ENCODE measurements at regions not wholly inside any gene's neighbourhood (a gene's known extent, or its start where the extent isn't known, plus 50 kb on each side); places are given as distances from the start of the nearest gene placed in this dataset.

GRCh38 chr20:16801919-16802651 lies 53.9 kb downstream of the OTOR start:
- no peaks in the 10 kb centered on the region for H3K4me1 ChIP-seq (ENCODE audit: insufficient read depth)
- no peak overlapping the region for H3K27ac ChIP-seq (ENCODE audit: low read depth)
- peak; percentile 15 for DNase-seq (ENCODE audit: extremely low spot score)
- WGBS: 30% methylated on average over 15 of the region's 15 CpGs
- no peak overlapping the region for H3K4me3 ChIP-seq (ENCODE audit: low read depth, low read length)
- H3K36me3 ChIP-seq (ENCODE audit: insufficient read depth): no peaks in the 10 kb centered on the region

GRCh38 chr20:16802652-16802935 lies 54.4 kb downstream of the OTOR start:
- Histone ChIP-seq H3K27ac (ENCODE audit: low read depth) (no peak overlapping the region), H3K36me3 (ENCODE audit: insufficient read depth) (no peaks in the 10 kb centered on the region), H3K4me3 (ENCODE audit: low read depth, low read length) (no peak overlapping the region), H3K4me1 (ENCODE audit: insufficient read depth) (no peaks in the 10 kb centered on the region)
- no peak for DNase-seq (ENCODE audit: extremely low spot score)
- 79% methylated on average over 4 of the region's 4 CpGs for WGBS

- peak; percentile 21 for DNase-seq (ENCODE audit: extremely low spot score)
- Histone ChIP-seq H3K4me3 (ENCODE audit: low read depth, low read length) (no peak overlapping the region), H3K27ac (ENCODE audit: low read depth) (no peak overlapping the region), H3K4me1 (ENCODE audit: insufficient read depth) (no peaks in the 10 kb centered on the region), H3K36me3 (ENCODE audit: insufficient read depth) (no peaks in the 10 kb centered on the region)
- WGBS: 19% methylated on average over 14 of the region's 14 CpGs
These were observed 56.0 kb downstream of the OTOR start for GRCh38 chr20:16803965-16804792.

DNA sequence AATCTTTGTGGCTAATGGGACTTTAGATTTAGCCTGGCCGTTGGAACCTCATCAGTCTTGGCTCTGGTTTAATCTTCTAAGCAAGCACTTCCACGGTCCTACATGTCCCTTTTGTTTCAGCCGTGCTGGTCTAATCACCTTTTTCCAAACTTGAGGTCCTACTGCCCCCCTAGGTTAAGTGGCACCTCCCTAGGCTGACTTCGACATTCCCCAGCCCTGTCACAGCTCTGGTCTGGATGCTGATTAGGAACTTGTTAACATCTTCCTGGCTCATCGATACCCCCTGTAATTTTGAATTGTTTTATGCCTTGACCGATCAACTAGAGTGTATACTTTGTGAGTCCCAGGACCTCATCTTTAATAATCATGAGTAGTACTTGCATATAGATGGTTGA lies 56.6 kb downstream of the OTOR start:
- no peaks in the 10 kb centered on the region for H3K36me3 ChIP-seq (ENCODE audit: insufficient read depth)
- WGBS: 46% methylated on average over 6 of the region's 6 CpGs
- no peak for DNase-seq (ENCODE audit: extremely low spot score)

DNA sequence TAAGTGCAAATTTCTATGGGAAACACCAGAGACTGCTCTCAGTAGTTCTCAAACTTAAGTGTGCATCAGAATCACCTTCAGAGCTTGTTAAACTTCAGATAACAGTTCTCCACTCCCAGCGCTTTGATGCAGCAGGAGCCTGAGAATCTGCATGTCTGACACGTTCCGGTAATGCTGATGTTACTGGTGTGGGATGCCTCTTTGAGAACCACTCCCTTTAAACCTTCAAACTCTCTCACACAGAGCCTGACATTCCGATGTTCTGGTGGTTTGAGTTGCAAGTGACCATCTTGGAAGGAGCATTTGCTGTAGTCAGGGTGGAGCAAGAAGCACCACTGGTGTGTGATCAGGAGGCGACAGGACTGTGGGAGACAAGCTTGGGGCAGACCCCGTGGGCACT lies 57.9 kb downstream of the OTOR start:
- WGBS: 65% methylated on average over 6 of the region's 6 CpGs
- Histone ChIP-seq H3K4me1 (ENCODE audit: insufficient read depth) (no peaks in the 10 kb centered on the region), H3K4me3 (ENCODE audit: low read depth, low read length) (no peak overlapping the region), H3K27ac (ENCODE audit: low read depth) (no peak overlapping the region), H3K36me3 (ENCODE audit: insufficient read depth) (no peaks in the 10 kb centered on the region)
- no peak for DNase-seq (ENCODE audit: extremely low spot score)

More for the DNA sequence above, 56.6 kb downstream of the OTOR start:
- no peak overlapping the region for H3K27ac ChIP-seq (ENCODE audit: low read depth)
- H3K4me1 ChIP-seq (ENCODE audit: insufficient read depth): no peaks in the 10 kb centered on the region
- no peak overlapping the region for H3K4me3 ChIP-seq (ENCODE audit: low read depth, low read length)

- Histone ChIP-seq H3K4me3 (ENCODE audit: low read depth, low read length) (no peak overlapping the region), H3K4me1 (ENCODE audit: insufficient read depth) (no peaks in the 10 kb centered on the region), H3K27ac (ENCODE audit: low read depth) (no peak overlapping the region), H3K36me3 (ENCODE audit: insufficient read depth) (no peaks in the 10 kb centered on the region)
- 56% methylated on average over 7 of the region's 7 CpGs for WGBS
- DNase-seq (ENCODE audit: extremely low spot score): no peak
These were observed 58.7 kb downstream of the OTOR start for GRCh38 chr20:16806886-16807285.

- WGBS: 50% methylated on average over 4 of the region's 4 CpGs
These were observed 60.6 kb downstream of the OTOR start for GRCh38 chr20:16808796-16809195.

GRCh38 chr20:16810216-16810615 lies 62.1 kb downstream of the OTOR start:
- no peak for DNase-seq (ENCODE audit: extremely low spot score)
- 84% methylated on average over 3 of the region's 3 CpGs for WGBS
- H3K4me3 ChIP-seq (ENCODE audit: low read depth, low read length): no peak overlapping the region

More at GRCh38 chr20:16808796-16809195, 60.6 kb downstream of the OTOR start:
- no peak overlapping the region for H3K27ac ChIP-seq (ENCODE audit: low read depth)
- no peaks in the 10 kb centered on the region for H3K36me3 ChIP-seq (ENCODE audit: insufficient read depth)
- no peak overlapping the region for H3K4me3 ChIP-seq (ENCODE audit: low read depth, low read length)
- H3K4me1 ChIP-seq (ENCODE audit: insufficient read depth): no peaks in the 10 kb centered on the region
- no peak for DNase-seq (ENCODE audit: extremely low spot score)

DNA sequence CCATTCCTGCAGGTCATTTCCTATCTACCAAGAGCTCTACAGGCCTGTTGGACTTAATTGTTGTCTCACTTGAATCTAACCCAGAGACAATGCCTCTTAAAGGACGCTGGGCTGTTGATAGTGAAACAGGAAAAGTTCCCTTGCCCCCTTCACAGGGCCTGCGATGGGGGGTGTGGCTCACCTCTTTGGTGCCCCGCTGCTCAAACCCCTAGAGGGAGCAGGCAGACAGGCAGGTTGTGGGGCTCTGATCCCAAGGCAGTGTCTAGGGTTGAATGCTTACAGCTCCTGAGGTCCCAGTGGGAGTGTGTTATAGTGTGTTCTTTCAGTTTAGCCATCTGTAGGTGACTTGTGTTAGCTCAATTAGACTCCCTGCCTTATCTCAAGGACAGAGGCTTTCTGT lies 68.0 kb downstream of the OTOR start:
- Histone ChIP-seq H3K36me3 (ENCODE audit: insufficient read depth) (no peaks in the 10 kb centered on the region), H3K4me1 (ENCODE audit: insufficient read depth) (no peaks in the 10 kb centered on the region), H3K27ac (ENCODE audit: low read depth) (no peak overlapping the region), H3K4me3 (ENCODE audit: low read depth, low read length) (no peak overlapping the region)
- no peak for DNase-seq (ENCODE audit: extremely low spot score)
- 36% methylated on average over 3 of the region's 3 CpGs for WGBS

More at GRCh38 chr20:16810216-16810615, 62.1 kb downstream of the OTOR start:
- Histone ChIP-seq H3K27ac (ENCODE audit: low read depth) (no peak overlapping the region), H3K36me3 (ENCODE audit: insufficient read depth) (no peaks in the 10 kb centered on the region), H3K4me1 (ENCODE audit: insufficient read depth) (no peaks in the 10 kb centered on the region)

GRCh38 chr20:16819483-16819882 lies 71.3 kb downstream of the OTOR start:
- Histone ChIP-seq H3K4me1 (ENCODE audit: insufficient read depth) (no peaks in the 10 kb centered on the region), H3K4me3 (ENCODE audit: low read depth, low read length) (no peak overlapping the region), H3K36me3 (ENCODE audit: insufficient read depth) (no peaks in the 10 kb centered on the region), H3K27ac (ENCODE audit: low read depth) (no peak overlapping the region)
- no peak for DNase-seq (ENCODE audit: extremely low spot score)
- 79% methylated on average over 2 of the region's 2 CpGs for WGBS

DNA sequence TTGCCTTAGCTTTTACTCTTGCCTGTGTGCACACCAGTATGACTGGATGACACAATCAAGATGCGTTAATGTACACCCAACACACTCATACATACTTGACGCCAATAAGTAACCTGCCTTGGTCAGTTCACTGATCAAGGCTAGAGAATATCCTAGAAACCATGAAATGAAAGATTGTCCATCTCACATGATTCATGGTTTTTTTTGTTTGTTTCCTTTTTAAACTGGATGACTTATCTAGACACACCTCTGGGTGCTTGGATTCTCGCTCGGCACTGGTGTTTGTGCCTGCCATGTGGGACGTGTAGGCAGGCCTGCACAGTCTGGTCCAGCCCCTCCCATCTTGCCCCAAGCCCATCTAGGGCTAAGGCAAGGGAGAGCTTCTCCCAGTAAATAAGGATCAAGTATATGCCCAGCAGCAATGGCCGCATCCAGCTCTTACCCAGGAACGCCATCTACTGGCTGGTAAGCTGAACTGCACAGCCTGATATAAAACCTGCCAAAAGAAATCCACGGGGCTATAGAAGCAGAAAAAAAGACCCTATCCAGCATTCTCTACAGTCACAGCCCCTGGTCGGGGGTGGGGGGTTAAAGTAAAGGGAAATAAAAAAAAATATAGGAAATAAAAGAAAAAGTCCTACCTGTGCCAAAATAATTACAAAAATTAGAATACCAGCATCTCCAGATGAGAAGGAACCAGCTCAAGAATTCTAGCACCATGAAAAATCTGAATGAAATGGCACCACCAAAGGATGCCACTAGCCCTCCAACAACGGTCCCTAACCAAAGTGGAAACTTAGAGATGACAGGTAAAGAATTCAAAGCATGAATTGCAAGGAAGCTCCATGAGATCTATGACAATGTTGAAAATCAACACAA lies 73.3 kb downstream of the OTOR start:
- H3K4me3 ChIP-seq (ENCODE audit: low read depth, low read length): no peak overlapping the region
- no peaks in the 10 kb centered on the region for H3K36me3 ChIP-seq (ENCODE audit: insufficient read depth)
- H3K4me1 ChIP-seq (ENCODE audit: insufficient read depth): no peaks in the 10 kb centered on the region
- H3K27ac ChIP-seq (ENCODE audit: low read depth): no peak overlapping the region
- no peak for DNase-seq (ENCODE audit: extremely low spot score)
- 43% methylated on average over 10 of the region's 10 CpGs for WGBS

- no peak overlapping the region for H3K4me3 ChIP-seq (ENCODE audit: low read depth, low read length)
- no peaks in the 10 kb centered on the region for H3K4me1 ChIP-seq (ENCODE audit: insufficient read depth)
- WGBS: 77% methylated on average over 1 of the region's 1 CpG
- no peak overlapping the region for H3K27ac ChIP-seq (ENCODE audit: low read depth)
- DNase-seq (ENCODE audit: extremely low spot score): no peak
- H3K36me3 ChIP-seq (ENCODE audit: insufficient read depth): no peaks in the 10 kb centered on the region
These were observed 76.5 kb downstream of the OTOR start for GRCh38 chr20:16824664-16825063.

GRCh38 chr20:16828666-16829305 lies 80.6 kb downstream of the OTOR start:
- H3K36me3 ChIP-seq (ENCODE audit: insufficient read depth): no peaks in the 10 kb centered on the region
- no peak overlapping the region for H3K27ac ChIP-seq (ENCODE audit: low read depth)
- H3K4me1 ChIP-seq (ENCODE audit: insufficient read depth): no peaks in the 10 kb centered on the region
- no peak overlapping the region for H3K4me3 ChIP-seq (ENCODE audit: low read depth, low read length)
- DNase-seq (ENCODE audit: extremely low spot score): no peak
- WGBS: 64% methylated on average over 4 of the region's 4 CpGs
